Stomach (tissue), 4 donors: ENCODE measurements at regions not wholly inside any gene's neighbourhood (a gene's known extent, or its start where the extent isn't known, plus 50 kb on each side); places are given as distances from the start of the nearest gene placed in this dataset.

Experiments
- EP300 ChIP-seq: sonication (generic); formaldehyde crosslinking; IDR thresholded peaks from one replicate; pipeline ENCODE4 v1.6.1; 2017; ENCODE audit warnings: antibody characterized with exemption
- POLR2A ChIP-seq, 4 donors: fragments of 450-650 bp; IDR thresholded peaks; one replicate each; pipeline ENCODE4 v1.6.1; 2016; ENCODE audit warnings: antibody characterized with exemption in 4 of 4, control low read depth in 2 of 4, mild to moderate bottlenecking in 1 of 4, moderate library complexity in 1 of 4
- POLR2AphosphoS5 ChIP-seq, 3 donors: sonication (generic); formaldehyde crosslinking; IDR thresholded peaks; one replicate each; pipeline ENCODE4 v1.6.1; 2016; ENCODE audit warnings: antibody characterized with exemption in 3 of 3
- TF ChIP-seq, protein P1 (sequence below), 7 experiments: fragments of 450-650 bp in 4 of 7; fragments of 200-600 bp in 3 of 7; sonication (generic) in 3 of 7; IDR thresholded peaks; one replicate each; pipeline ENCODE4 v1.5.1; 2016 to 2019; ENCODE audit warnings: antibody characterized with exemption in 7 of 7, control low read depth in 2 of 7, mild to moderate bottlenecking in 1 of 7

DNA sequence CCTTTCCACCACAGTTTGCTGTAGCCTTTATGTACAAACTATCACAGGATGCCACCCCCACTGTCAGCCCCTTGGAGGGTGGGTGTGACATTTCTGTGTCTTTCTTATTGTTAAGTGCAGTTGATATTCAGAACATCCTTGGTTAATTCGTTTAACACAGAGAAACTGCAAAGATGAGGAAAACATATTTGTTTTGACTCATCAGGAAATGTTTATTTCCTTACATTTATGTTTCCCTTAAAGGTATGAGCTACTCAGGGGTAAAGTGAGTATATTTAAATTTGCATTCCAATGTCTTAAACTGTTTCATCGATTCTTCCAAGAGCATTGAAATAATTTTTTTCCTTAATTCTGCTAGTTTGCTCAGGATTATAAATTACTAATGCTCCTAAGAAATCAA lies 243.4 kb downstream of the RDH14 start:
- TF ChIP-seq EP300 (no peak), POLR2A (IDR thresholded peaks at IDR 0.05) (no peak), POLR2AphosphoS5 (IDR thresholded peaks at IDR 0.05) (no peak)
- TF ChIP-seq, protein P1, sequence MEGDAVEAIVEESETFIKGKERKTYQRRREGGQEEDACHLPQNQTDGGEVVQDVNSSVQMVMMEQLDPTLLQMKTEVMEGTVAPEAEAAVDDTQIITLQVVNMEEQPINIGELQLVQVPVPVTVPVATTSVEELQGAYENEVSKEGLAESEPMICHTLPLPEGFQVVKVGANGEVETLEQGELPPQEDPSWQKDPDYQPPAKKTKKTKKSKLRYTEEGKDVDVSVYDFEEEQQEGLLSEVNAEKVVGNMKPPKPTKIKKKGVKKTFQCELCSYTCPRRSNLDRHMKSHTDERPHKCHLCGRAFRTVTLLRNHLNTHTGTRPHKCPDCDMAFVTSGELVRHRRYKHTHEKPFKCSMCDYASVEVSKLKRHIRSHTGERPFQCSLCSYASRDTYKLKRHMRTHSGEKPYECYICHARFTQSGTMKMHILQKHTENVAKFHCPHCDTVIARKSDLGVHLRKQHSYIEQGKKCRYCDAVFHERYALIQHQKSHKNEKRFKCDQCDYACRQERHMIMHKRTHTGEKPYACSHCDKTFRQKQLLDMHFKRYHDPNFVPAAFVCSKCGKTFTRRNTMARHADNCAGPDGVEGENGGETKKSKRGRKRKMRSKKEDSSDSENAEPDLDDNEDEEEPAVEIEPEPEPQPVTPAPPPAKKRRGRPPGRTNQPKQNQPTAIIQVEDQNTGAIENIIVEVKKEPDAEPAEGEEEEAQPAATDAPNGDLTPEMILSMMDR (IDR thresholded peaks at IDR 0.05), result no peak
